ENCODE measurements at regions not wholly inside any gene's neighbourhood (a gene's known extent, or its start where the extent isn't known, plus 50 kb on each side); places are given as distances from the start of the nearest gene placed in this dataset.

DNA sequence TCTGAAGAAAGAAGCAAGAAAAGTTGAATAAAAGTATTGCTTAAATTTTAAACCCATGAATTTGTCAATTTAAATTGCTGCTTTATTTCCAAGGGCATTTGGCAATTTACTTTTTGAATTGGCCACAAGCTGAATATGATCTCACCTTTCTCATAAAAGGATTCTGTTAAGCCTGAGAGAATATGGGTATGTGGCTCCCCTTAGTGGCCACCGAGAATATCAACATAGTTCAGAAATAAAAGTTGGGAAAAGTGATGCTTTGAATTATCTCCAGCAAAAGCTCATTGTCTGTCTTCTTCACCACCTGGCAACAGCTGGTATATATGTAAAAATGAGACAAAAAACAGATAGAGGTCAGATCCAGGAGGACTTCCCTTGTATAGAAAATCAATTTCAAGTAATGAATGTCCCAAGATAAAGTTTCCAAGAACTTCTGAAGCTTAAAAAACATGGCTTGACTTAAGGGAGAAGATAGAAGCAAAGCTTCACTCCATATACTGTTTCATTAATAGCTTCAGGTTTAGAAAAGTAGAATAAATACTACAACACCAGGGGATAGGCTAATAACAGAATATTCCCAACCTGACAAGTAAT lies 290.7 kb upstream of the FAM241A start:
- TF ChIP-seq CTCF (IDR thresholded peaks at IDR 0.05; ENCODE audit: extremely low read depth in 1 of 2, insufficient read depth in 1 of 2, low read depth in 1 of 2, low read length in 2 of 2) = peak; percentile 34 to 49
- TF ChIP-seq FOS (IDR thresholded peaks at IDR 0.05; ENCODE audit: borderline replicate concordance, insufficient read depth, low read length) = no peak
- Histone ChIP-seq H3K36me3 (ENCODE audit: control insufficient read depth in 2 of 2, extremely low read depth in 1 of 2, insufficient read depth in 2 of 2, low read length in 2 of 2) (no peaks in the 10 kb centered on the region), H2AFZ (ENCODE audit: low read depth, low read length) (no peak overlapping the region), H3K9me1 (replicated peaks; ENCODE audit: control insufficient read depth, extremely low read depth, insufficient read depth, low read length) (no peaks in the 10 kb centered on the region), H3K4me3 (replicated peaks in 1 of 3; ENCODE audit: insufficient read depth in 1 of 3, low read depth in 1 of 3, low read length in 3 of 3) (no peak overlapping the region), H3K4me1 (ENCODE audit: control insufficient read depth, extremely low read depth, insufficient read depth, low read length) (no peaks in the 10 kb centered on the region), H3K27me3 (ENCODE audit: control insufficient read depth in 2 of 2, insufficient read depth in 2 of 2, low read length in 2 of 2) (peaks cover 0 to 8% of the 10 kb centered on the region in 2 experiments), H3K9me3 (replicated peaks; ENCODE audit: control insufficient read depth, insufficient read depth, low read length) (no peaks in the 10 kb centered on the region), H3K4me2 (ENCODE audit: insufficient read depth, low read length) (no peak overlapping the region), H3K27ac (ENCODE audit: insufficient read depth, low read depth, low read length) (no peak overlapping the region), H3K9ac (replicated peaks; ENCODE audit: extremely low read depth, insufficient read depth, low read length) (no peak overlapping the region), H4K20me1 (replicated peaks; ENCODE audit: control insufficient read depth, extremely low read depth, insufficient read depth, low read length) (no peaks in the 10 kb centered on the region), H3K79me2 (ENCODE audit: control insufficient read depth, insufficient read depth, low read length) (no peaks in the 10 kb centered on the region)
- intact Hi-C loops (cut with micrococcal nuclease) = loop anchor here (1.0 kb wide), 3 partner anchors 177 to 1222 kb away; no protein-coding TSS in a partner anchor
- dilution Hi-C loops (cut with MboI; ENCODE audit: extremely low pct_ligation_motif_present, low sequenced_read_pairs) = no loop called here
- CTCF ChIA-PET = interaction anchor here (0.6 to 6.2 kb wide), 44 partner anchors 8 to 1224 kb away, joined by 3 to 69 read pairs (median 4); no protein-coding TSS in a partner anchor
- FAIRE-seq (peak; percentile 64), DNase-seq (ENCODE audit: low read depth, low spot score) (peak; percentile 39)
- POLR2A ChIA-PET = no interaction called here
- no TSS peak for BruUV-seq (replicated peaks)

DNA sequence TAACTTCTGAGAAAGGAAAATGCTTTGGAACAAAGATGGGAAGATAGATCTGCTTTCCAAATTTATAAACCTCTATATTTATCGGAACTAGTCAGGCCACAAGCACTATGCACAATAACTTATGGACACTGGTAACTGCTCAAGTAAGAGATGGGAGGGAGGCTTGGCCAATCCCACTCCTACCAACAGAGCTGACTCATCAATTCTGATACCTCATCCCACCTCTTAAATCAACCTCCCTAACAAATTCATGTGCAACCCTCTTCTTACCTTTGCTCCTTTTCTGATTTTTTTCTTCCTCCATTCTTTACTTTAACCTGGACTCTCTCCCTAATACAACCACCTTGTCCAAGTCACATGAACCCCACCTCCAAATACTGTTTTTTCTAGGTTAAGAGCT lies 289.9 kb upstream of the FAM241A start:
- no peaks in the 10 kb centered on the region for H3K9me3 ChIP-seq (replicated peaks; ENCODE audit: control insufficient read depth, insufficient read depth, low read length)
- DNase-seq (ENCODE audit: low read depth, low spot score) = no peak
- H3K9me1 ChIP-seq (replicated peaks; ENCODE audit: control insufficient read depth, extremely low read depth, insufficient read depth, low read length) = no peaks in the 10 kb centered on the region
- peaks cover 0 to 12% of the 10 kb centered on the region in 2 experiments for H3K27me3 ChIP-seq (ENCODE audit: control insufficient read depth in 2 of 2, insufficient read depth in 2 of 2, low read length in 2 of 2)
- no peak overlapping the region for H3K9ac ChIP-seq (replicated peaks; ENCODE audit: extremely low read depth, insufficient read depth, low read length)
- no peak overlapping the region for H2AFZ ChIP-seq (ENCODE audit: low read depth, low read length)
- dilution Hi-C loops (cut with MboI; ENCODE audit: extremely low pct_ligation_motif_present, low sequenced_read_pairs) (no loop called here), intact Hi-C loops (cut with micrococcal nuclease) (no loop called here)
- TF ChIP-seq, protein P1, sequence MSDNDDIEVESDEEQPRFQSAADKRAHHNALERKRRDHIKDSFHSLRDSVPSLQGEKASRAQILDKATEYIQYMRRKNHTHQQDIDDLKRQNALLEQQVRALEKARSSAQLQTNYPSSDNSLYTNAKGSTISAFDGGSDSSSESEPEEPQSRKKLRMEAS (IDR thresholded peaks at IDR 0.05; ENCODE audit: insufficient read depth, insufficient read length) = no peak
- no peak for TF ChIP-seq MYC (IDR thresholded peaks at IDR 0.05; ENCODE audit: low read depth, low read length)
- TF ChIP-seq EZH2 (IDR thresholded peaks at IDR 0.05; ENCODE audit: borderline replicate concordance, low read depth, low read length, severe bottlenecking) = no peak
- no peak for TF ChIP-seq POLR2A (IDR thresholded peaks at IDR 0.05; ENCODE audit: low read depth, low read length)
- no peak for TF ChIP-seq POLR2AphosphoS5 (IDR thresholded peaks at IDR 0.05; ENCODE audit: insufficient read depth, low read depth, low read length)
- no peak for TF ChIP-seq FOS (IDR thresholded peaks at IDR 0.05; ENCODE audit: borderline replicate concordance, insufficient read depth, low read length)
- TF ChIP-seq CTCF (IDR thresholded peaks at IDR 0.05; ENCODE audit: extremely low read depth in 1 of 2, insufficient read depth in 1 of 2, low read depth in 1 of 2, low read length in 2 of 2) = no peak
- TF ChIP-seq JUN (IDR thresholded peaks at IDR 0.05; ENCODE audit: borderline replicate concordance, insufficient read depth, insufficient read length, low read depth) = no peak
- TF ChIP-seq GATA2 (IDR thresholded peaks at IDR 0.05; ENCODE audit: insufficient read depth, insufficient read length, low read depth, low read length) = no peak
- no peaks in the 10 kb centered on the region for H3K4me1 ChIP-seq (ENCODE audit: control insufficient read depth, extremely low read depth, insufficient read depth, low read length)
- no TSS peak for BruUV-seq (replicated peaks)
- FAIRE-seq = no peak
- no peak overlapping the region for H3K27ac ChIP-seq (ENCODE audit: insufficient read depth, low read depth, low read length)
- no peaks in the 10 kb centered on the region for H3K79me2 ChIP-seq (ENCODE audit: control insufficient read depth, insufficient read depth, low read length)
- H4K20me1 ChIP-seq (replicated peaks; ENCODE audit: control insufficient read depth, extremely low read depth, insufficient read depth, low read length) = no peaks in the 10 kb centered on the region
- H3K36me3 ChIP-seq (ENCODE audit: control insufficient read depth in 2 of 2, extremely low read depth in 1 of 2, insufficient read depth in 2 of 2, low read length in 2 of 2) = no peaks in the 10 kb centered on the region
- H3K4me3 ChIP-seq (replicated peaks in 1 of 3; ENCODE audit: insufficient read depth in 1 of 3, low read depth in 1 of 3, low read length in 3 of 3) = no peak overlapping the region
- POLR2A ChIA-PET = no interaction called here
- no peak overlapping the region for H3K4me2 ChIP-seq (ENCODE audit: insufficient read depth, low read length)
- CTCF ChIA-PET = interaction anchor here (0.6 to 6.2 kb wide), 28 partner anchors 8 to 1224 kb away, joined by 3 to 69 read pairs (median 6); no protein-coding TSS in a partner anchor

All from endothelial cell of umbilical vein (primary cell).